HG03571 (cell line): ENCODE measurements at regions not wholly inside any gene's neighbourhood (a gene's known extent, or its start where the extent isn't known, plus 50 kb on each side); places are given as distances from the start of the nearest gene placed in this dataset.

Experiments used
- ATAC-seq: cut with Tn5 transposase; IDR thresholded peaks from one replicate; pipeline ENCODE4 v1.9.1; 2021; ENCODE audit not compliant: unreplicated experiment

DNA sequence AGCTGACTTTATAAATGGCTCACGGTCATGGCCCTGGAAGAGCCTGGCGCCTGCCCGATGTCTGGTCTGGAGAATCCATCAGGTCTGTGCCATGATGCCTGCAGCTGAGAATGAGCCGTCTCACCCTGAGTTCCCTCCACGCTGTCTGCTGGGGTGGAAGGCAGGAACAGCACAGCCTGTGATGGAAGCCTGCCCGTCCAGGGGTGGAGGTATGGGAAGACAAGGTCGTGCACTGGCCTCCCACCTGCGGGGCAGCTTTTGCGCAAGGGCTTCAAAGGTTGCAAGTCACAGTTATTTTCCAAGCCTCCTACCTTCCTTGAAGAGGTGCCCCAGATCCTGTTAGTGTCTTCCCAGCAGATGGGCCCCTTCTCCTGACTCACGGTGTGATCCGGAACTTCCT is 275.5 kb downstream of the FAM43A start:
- ATAC-seq: no peak

GRCh38 chr3:194961571-194961970 is 275.9 kb downstream of the FAM43A start:
- ATAC-seq: no peak

- no peak for ATAC-seq
Measured at GRCh38 chr3:194962056-194962455, 276.4 kb downstream of the FAM43A start.

GRCh38 chr3:194964809-194965208 is 279.1 kb downstream of the FAM43A start:
- ATAC-seq: no peak

DNA sequence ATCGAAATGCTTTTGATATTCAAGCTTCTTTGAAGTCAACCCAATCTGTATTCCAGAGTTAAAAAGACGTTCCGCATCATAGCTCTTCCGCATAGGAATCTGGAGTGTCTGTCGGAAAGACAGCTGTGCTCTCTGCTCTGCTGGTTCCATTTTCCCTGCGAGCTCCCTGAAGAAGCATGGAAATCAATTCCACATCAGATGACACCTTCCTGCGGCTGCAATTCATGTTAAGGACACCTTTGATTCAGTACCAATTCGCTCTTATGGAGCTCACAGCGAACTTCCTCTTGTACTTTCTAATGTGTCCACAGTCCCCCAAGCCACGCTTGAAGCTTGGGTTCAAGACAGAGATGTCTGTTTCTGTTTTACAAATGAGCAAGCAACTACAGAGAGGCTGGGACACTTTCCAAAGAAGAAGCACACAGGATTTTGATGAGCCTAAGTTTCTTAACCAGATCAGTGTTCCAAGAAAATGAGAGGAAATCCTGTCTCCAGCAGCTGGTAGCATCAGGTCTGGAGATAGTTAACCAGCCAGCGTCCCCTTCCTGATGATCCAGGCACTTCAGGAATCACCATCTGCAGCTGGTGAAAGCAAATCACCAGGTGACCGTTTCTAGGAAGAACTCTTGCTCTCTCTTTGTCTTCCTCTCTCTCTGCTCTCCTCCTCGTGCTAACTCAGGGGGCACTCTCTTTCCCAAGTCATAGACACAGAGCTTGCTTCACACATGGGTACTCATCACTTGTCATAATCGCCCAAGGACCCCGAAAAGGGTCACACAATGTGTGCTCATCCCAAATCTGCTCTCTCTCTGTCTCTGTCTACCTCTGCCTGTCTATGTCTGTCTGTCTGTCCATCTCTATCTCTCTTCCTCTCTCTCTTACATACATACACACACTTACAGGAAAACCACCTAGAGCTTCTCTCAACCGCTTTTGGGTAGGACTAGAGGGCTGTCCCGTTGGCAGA is 281.8 kb downstream of the FAM43A start:
- no peak for ATAC-seq

DNA sequence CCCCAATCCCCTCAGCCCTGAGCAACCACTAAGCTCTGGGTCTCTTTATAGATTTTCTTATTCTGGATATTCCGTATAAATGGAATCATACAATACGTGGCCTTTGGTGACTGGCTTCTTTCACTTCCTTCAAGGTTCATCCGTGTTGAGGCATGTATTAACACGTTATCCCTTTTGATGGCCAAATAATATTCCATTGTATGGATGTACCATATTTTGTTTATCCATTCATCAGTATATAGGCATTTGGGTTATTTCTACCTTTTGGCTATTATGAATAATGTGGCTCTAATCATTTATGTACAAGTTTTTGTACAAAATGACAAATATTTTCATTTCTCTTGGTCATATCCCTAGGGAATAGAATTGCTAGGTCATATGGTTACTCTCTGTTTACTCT is 284.4 kb downstream of the FAM43A start:
- no peak for ATAC-seq

DNA sequence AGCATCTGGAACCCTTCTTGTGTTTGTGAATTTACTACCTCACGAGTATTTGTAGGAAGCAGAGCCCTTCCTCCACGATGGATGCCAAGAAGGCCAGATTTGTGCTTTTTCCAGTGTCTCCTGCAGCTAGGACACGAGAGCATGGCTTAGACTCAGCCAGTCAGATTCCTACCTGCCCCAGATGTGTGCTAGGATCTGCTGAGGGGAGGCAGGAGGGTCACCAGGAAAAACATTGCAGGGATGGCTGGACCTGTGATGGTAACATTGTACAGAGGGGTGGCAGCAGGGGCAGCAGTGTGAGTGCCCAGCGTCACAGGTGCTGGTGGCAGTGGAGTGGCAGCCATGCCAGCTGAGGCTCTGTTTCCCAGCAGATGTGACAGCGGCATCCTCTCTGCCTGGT is 285.3 kb downstream of the FAM43A start:
- no peak for ATAC-seq

DNA sequence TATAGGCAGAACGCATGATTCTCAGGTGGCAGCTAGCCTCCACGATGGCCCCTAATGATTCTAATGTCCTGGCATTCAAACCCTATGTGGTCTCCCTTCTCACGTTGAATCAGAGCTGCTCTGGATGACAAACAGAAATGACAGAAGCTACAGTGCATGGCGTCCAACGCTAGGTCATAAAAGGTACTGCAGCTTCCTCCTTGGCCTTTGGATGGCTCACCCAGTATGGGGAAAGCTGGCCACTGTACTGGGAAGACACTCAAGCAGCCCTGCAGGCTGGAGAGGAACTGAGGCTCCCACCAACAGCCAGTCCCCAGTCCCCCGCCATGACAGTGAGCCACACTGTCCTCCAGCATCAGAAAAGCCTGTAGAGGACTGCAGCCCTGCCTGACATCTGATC is 286.3 kb downstream of the FAM43A start:
- ATAC-seq: no peak

DNA sequence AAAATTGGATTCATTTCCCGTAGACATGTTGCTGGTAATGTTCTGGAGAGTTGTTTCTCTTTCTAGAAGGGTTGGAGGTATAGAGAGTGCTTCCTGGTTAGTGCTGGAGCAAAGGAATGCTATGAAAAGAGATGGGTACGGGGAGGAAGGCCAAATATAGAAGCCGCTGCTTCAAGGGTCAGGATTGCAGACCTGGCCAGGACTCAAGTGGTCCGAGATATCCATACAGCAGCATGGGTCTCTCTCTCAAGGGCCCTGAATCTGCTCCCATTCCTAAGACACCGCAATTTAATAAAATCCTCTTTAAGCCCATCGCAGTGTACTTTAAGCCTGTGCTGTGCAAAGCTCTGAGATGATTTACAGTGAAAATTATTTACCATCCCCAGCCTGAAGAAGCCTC is 287.0 kb downstream of the FAM43A start:
- ATAC-seq: no peak

DNA sequence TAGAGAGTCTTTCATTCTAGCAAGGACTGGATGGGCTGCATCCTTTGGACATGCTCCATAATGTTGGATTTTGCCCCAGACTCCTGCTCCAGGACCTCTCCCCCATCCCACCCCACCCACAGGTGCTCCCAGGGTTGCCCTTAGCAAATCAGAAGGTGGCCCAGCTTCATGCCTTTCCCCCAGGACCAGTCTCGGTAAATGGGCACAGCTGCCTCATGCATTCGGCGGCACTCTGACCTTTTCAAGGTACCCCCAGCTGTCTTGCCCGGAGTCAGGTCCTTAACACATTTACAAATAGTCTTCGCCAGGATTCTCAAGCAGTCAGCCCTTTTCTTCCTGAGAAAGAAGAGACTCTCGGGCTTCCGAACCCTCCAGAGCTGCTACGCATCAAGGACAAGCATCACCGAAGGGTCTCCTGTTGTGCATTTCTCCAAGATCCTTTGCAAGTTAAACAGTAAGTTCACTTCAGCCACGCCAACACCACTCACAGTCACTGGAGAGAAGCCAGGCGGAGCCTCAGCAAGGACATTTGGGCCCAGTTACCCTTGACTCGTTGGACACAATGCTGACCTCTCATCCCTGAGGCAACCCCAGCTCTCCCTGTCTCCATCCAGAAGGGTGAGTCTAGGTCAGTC is 287.8 kb downstream of the FAM43A start:
- ATAC-seq: no peak

DNA sequence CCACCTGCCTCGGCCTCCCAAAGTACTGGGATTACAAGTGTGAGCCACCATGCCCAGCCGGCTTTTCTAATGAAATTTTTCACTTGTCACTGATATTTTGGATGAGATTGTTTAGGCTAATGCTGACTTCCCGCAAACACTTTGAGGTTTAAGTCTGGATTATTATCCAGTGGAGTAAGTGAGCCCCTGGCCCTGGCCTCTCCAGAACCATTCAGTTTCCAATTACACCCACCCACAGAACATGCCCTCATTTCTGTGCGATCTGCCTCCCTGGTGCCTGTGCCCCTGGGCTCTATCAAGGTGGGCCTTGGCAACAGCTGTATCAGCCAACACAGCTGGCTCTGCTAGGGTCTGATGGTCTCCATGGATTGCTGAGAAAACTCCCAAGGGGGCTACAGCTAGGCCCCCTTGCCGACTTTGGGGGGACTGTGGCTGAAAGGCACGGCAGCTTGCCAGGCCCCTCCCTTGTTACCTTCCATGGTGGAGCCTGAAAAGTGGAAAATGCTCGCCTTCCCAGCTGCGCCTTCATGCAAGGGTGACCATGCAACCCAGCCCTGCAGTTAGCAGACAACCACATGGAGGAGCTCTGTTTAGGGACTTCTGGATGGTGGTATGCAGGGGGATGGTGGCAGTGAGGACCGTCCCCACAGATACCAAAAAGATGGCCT is 288.9 kb downstream of the FAM43A start:
- no peak for ATAC-seq

- no peak for ATAC-seq
Measured at GRCh38 chr3:194976049-194976451, 290.4 kb downstream of the FAM43A start.

GRCh38 chr3:194976874-194977273 is 291.2 kb downstream of the FAM43A start:
- ATAC-seq: no peak

DNA sequence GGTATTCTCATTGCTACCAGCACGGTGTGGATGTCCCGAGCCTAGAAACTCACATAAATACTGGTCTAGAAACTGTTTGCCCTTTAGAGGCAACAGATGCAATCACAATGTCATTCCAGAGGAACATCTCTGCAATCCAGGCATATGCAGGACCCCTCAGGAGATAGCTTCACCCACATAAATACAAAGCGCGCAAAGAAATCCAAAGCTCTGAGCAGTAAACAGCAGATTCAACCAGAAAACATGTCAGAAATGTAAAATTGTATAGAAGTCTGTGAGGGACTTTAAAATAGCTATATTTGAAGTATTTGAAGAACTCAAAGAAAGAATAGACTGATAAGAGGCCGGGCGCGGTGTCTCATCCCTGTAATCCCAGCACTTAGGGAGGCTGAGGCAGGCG is 291.7 kb downstream of the FAM43A start:
- no peak for ATAC-seq

- no peak for ATAC-seq
Measured at GRCh38 chr3:194979173-194979572, 291.8 kb downstream of the XXYLT1 start.

DNA sequence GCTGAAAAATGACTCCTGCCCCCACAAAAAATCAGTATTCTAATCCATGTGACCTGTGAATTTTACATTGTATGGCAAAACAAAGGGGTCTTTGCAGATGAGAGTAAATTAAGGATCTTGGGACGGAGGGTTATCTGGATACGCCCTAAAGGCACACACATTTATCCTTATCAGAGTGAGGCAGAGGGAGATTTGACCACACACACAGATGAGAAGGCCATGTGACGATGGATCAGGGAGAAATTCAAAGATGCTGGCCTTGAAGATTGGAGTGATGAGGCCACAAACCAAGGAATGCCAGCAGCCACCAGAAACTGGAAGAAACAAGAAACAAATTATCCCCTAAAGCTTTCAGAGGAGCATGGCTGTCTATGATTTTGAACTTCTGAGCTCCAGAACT is 288.5 kb downstream of the XXYLT1 start:
- no peak for ATAC-seq

DNA sequence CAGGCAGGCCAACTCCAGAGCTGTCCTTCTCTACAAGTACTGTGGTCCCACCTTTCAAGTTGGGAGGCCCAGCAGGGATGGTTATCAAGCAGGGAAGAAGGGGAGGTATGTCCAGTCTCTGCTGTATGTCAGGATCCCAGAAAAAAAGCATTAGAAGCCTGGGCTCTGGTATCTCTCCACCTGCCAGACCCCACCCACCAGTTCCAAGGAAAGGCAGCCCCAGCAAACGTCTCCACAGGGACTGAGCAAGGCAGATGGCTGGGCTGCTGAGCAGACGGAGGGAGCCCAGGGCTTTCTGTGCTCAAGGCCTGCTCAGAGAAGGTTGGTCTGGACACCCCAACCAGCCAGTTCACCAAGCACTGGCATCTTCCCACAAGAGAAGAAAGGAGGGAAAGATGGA is 287.8 kb downstream of the XXYLT1 start:
- no peak for ATAC-seq

GRCh38 chr3:194983620-194984019 is 287.3 kb downstream of the XXYLT1 start:
- ATAC-seq: no peak

GRCh38 chr3:194984066-194984465 is 286.9 kb downstream of the XXYLT1 start:
- no peak for ATAC-seq

DNA sequence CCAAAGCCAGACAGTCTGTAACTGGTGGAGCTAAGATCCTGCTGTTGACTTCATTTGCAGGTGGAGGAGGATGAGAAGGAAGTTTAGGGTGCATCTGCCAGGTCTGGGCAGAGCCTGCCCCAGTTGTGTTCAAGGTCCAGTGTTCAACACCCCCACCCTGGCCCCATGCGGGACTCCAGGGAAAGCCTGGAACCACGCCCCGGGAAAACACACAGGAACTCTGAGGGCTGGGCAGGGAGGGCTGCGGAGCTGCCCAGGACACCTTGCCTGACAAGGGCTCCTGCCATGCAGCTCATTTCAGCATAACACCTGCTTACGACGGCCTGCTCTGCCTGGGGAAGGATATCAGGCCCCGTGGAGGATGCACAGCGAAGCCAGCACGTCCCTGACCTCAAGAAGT is 286.3 kb downstream of the XXYLT1 start:
- no peak for ATAC-seq

- no peak for ATAC-seq
Measured at GRCh38 chr3:194985031-194985578, 285.9 kb downstream of the XXYLT1 start.
